ENCODE measurements at regions not wholly inside any gene's neighbourhood (a gene's known extent, or its start where the extent isn't known, plus 50 kb on each side); places are given as distances from the start of the nearest gene placed in this dataset. TPM values are rescaled to one million over a fixed set of nuclear protein-coding genes. Genes with fewer than 3 reads are reported as not detected.
A peak's percentile ranks its signal among the peaks of the same experiment; 100 is the strongest.
"Not testable (repeated sequence)": the region's sequence is repeated elsewhere in the genome, so short reads cannot be mapped to it uniquely, and the experiment has no call there.

GRCh38 chr7:29749701-29750321 lies 56.5 kb upstream of the WIPF3 start:
- WGBS, 2 donors = 58 to 62% methylated on average over 7 of the region's 7 CpGs
- TF ChIP-seq CTCF (IDR thresholded peaks at IDR 0.05) = no peak
- TF ChIP-seq POLR2A (IDR thresholded peaks at IDR 0.05) = no peak
- Histone ChIP-seq H3K9me3 (no peaks in the 10 kb centered on the region), H3K4me1 (no peaks in the 10 kb centered on the region), H3K4me3 (no peak overlapping the region), H3K27ac (no peak overlapping the region), H3K27me3 (no peaks in the 10 kb centered on the region), H3K36me3 (replicated peaks in 1 of 2; ENCODE audit: insufficient read depth in 1 of 2, low read depth in 2 of 2) (no peaks in the 10 kb centered on the region)
- intact Hi-C loops (cut with DNase I) = loop anchor here (5.0 kb wide), 1 partner anchor 172 kb away; no protein-coding TSS in a partner anchor
- ATAC-seq = no peak
- no peak for DNase-seq

- H3K4me1 ChIP-seq = not testable (repeated sequence)
These were observed 55.9 kb upstream of the WIPF3 start for GRCh38 chr7:29750373-29750940.

DNA sequence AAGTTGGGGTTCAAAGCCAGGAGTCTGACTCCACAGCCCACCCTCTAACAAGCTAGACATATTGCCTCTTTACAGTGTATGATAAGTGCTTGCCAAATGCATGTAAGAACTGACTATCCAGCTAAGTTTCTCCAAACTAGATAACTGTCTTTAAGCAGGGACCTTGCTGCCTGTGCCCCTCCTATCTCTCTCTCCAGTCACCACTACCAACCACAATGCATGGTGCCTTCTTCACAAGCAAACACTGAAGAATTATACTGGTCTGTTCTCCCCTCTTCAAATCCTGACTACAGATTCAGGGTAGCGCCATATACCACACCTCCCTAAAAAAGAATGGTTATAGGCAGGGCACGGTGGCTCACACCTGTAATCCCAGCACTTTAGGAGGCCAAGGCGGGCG lies 55.3 kb upstream of the WIPF3 start:
- intact Hi-C loops (cut with DNase I); H3K27ac ChIP-seq; ATAC-seq; H3K36me3 ChIP-seq (replicated peaks in 1 of 2; ENCODE audit: insufficient read depth in 1 of 2, low read depth in 2 of 2); DNase-seq; H3K9me3 ChIP-seq; H3K27me3 ChIP-seq; H3K4me3 ChIP-seq; H3K4me1 ChIP-seq: not testable (repeated sequence)
- 86 to 87% methylated on average over 4 of the region's 4 CpGs for WGBS, 2 donors

More at GRCh38 chr7:29750373-29750940, 55.9 kb upstream of the WIPF3 start:
- intact Hi-C loops (cut with DNase I); ATAC-seq; H3K4me3 ChIP-seq; H3K27ac ChIP-seq; DNase-seq; H3K9me3 ChIP-seq; H3K27me3 ChIP-seq; H3K36me3 ChIP-seq (replicated peaks in 1 of 2; ENCODE audit: insufficient read depth in 1 of 2, low read depth in 2 of 2): not testable (repeated sequence)
- 53 to 66% methylated on average over 4 of the region's 4 CpGs for WGBS, 2 donors

- H3K27me3 ChIP-seq = no peaks in the 10 kb centered on the region
- intact Hi-C loops (cut with DNase I) = no loop called here
- DNase-seq (no peak), ATAC-seq (peak; percentile 40)
- no peak overlapping the region for H3K27ac ChIP-seq
- H3K9me3 ChIP-seq = no peaks in the 10 kb centered on the region
- H3K36me3 ChIP-seq (replicated peaks in 1 of 2; ENCODE audit: insufficient read depth in 1 of 2, low read depth in 2 of 2) = no peaks in the 10 kb centered on the region
- H3K4me1 ChIP-seq = no peaks in the 10 kb centered on the region
- no peak for TF ChIP-seq CTCF (IDR thresholded peaks at IDR 0.05)
- TF ChIP-seq POLR2A (IDR thresholded peaks at IDR 0.05) = no peak
- no peak overlapping the region for H3K4me3 ChIP-seq
- WGBS, 2 donors = 55 to 56% methylated on average over 6 of the region's 6 CpGs
These were observed 51.3 kb upstream of the WIPF3 start for GRCh38 chr7:29754874-29755490.

Small RNA genes lying in the stretch of these regions (microRNA-seq; reads per million reads assigned to microRNA genes)
- gene MIR550A3 (ENCODE audit: borderline number of aligned reads in 2 of 2, borderline replicate concordance in 2 of 2) = 1.4 to 4.5 reads per million in 2 donors

Small RNA genes lying in the stretch of these regions (small RNA-seq; reads per million reads assigned to genes)
- gene MIR550A3 = not detected
- not detected for gene TMSB4XP3
